Mononuclear cell (primary cell): ENCODE measurements at regions not wholly inside any gene's neighbourhood (a gene's known extent, or its start where the extent isn't known, plus 50 kb on each side); places are given as distances from the start of the nearest gene placed in this dataset.

Experiments
- H3K27me3 ChIP-seq: 2 replicates; pipeline ENCODE4 v1.6.0; 2011; ENCODE audit warnings: low read length, control low read depth; ENCODE audit not compliant: insufficient read depth
- H3K4me1 ChIP-seq: 2 replicates; pipeline ENCODE4 v1.5.1; 2011; ENCODE audit warnings: mild to moderate bottlenecking, low read length, control low read depth; ENCODE audit not compliant: insufficient read depth
- H3K4me3 ChIP-seq: 2 replicates; pipeline ENCODE4 v1.5.1; 2011; ENCODE audit warnings: mild to moderate bottlenecking, low read length, moderate library complexity
- H3K9me3 ChIP-seq: 2 replicates; pipeline ENCODE4 v1.5.1; 2011; ENCODE audit warnings: low read depth, mild to moderate bottlenecking, control low read depth, low read length

DNA sequence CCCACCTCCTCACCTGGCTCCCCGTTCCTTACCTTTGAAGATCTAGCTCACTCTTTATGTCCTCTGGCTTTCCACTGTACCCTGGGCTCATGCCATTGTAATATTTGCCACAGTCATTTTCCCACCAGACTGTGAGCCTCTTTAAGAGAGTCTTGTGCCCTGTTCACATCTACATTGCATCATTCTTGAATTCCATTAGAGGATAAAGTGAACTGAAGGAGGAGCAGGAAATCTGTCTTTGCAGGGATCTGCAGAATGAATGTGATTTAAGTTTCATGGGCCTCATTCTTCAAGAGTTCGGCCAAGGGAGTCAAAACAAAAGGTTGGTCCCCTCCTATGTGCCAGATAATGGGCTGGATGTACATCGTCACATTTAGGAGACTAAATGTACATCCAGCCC lies 272.6 kb upstream of the CITED2 start:
- H3K9me3 ChIP-seq, result no peaks in the 10 kb centered on the region
- no peak overlapping the region for H3K4me3 ChIP-seq
- peaks cover 40% of the 10 kb centered on the region for H3K4me1 ChIP-seq
- H3K27me3 ChIP-seq, result no peaks in the 10 kb centered on the region

DNA sequence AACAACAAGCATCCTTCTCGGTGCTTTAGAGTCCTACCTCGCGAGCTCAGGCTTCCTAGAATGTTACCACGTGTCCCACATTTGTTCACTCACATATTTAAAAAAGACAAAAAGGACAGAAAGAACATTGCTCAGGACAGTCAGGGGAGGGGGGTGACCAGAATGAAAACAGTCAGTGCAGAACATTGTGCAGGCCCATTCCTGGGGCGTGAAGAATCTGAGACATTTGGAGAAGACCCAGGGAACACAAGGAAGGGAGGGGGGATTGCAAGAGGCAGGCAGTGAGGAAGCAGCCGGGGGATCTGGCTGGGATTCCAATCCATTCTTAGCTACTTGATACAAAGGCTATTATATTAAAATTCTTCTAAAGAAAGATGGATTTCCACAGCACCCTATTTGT lies 270.4 kb upstream of the CITED2 start:
- Histone ChIP-seq H3K9me3 (no peaks in the 10 kb centered on the region), H3K27me3 (no peaks in the 10 kb centered on the region), H3K4me1 (peaks cover 54% of the 10 kb centered on the region), H3K4me3 (no peak overlapping the region)

DNA sequence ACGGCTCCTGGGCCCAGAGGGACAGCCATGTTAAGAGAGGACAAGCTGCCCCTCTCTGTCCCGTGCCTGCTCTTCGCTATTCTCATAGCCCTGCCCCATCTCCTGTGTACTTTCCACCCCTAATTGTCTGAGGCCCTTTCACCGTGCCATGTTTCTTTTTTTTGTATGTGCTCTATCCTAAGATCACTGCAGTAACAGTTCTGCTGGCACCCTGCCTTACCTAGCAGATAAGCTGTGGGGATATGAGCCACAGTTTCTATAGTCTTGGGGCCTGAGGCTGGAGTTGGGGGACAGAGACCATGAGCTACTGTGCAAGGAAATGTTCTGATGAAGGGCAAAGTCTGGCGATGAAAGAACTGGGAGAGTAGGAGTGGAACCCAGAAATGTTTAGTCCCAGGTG lies 269.5 kb upstream of the CITED2 start:
- Histone ChIP-seq H3K9me3 (no peaks in the 10 kb centered on the region), H3K4me3 (no peak overlapping the region), H3K27me3 (no peaks in the 10 kb centered on the region), H3K4me1 (peaks cover 52% of the 10 kb centered on the region)

DNA sequence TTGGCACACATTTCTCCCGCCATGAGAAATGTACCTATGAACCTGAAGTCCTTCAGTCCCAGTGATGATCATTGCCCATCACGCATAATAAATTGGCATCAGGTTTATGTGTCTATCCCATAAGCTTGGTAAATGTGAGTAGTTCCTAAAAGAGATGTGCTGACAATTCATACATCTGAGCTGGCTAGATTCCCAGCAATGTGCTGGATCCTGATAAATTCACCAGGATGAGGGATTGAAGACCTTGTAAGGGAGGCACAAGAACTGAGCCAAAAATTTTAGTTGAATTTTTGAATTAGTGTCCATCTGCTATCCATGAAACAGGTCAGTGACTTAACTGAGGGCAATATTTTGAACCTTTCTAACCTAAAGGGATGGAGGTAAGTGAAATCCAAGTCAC lies 267.9 kb upstream of the CITED2 start:
- peaks cover 54% of the 10 kb centered on the region for H3K4me1 ChIP-seq
- H3K9me3 ChIP-seq, result no peaks in the 10 kb centered on the region
- H3K4me3 ChIP-seq, result no peak overlapping the region
- H3K27me3 ChIP-seq, result no peaks in the 10 kb centered on the region

DNA sequence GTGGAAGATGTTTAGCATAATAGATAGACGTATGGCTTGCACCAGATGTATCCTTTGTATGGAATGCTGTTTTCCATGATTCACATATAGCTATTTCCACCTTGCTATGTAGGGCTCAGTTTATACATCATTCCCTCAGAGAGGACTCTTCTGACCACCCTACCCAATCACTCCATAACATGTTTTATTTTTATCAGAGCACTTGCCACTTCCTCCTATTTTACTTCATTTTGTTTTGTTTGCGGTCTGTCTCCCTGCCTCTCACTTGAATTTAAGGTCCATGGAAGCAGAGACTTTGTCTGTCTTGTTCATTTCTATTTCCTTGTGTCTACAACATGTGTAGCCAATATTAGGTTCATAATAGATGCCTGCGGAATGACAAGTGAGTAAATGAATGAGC lies 266.9 kb upstream of the CITED2 start:
- Histone ChIP-seq H3K9me3 (no peaks in the 10 kb centered on the region), H3K4me3 (no peak overlapping the region), H3K4me1 (peaks cover 54% of the 10 kb centered on the region), H3K27me3 (no peaks in the 10 kb centered on the region)

DNA sequence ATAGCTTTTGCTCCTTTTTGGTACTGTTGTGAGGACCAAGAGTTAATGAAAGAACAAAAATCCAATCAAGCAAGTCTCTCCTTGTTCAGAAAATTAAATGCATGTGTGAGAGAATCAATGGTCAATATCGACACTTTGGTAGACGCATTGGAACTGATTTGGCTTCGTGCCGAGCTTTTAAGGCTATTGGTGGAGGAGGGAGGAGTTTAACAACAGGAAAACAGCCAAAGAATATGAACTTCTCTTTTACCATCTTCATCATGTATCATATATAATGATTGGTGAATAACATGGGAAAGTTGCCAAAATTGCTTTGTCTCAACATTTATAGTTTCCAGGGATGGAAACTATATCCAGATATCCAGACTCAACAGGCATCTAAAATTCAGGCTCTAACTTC lies 266.5 kb upstream of the CITED2 start:
- Histone ChIP-seq H3K4me3 (no peak overlapping the region), H3K27me3 (no peaks in the 10 kb centered on the region), H3K9me3 (no peaks in the 10 kb centered on the region), H3K4me1 (peaks cover 54% of the 10 kb centered on the region)

DNA sequence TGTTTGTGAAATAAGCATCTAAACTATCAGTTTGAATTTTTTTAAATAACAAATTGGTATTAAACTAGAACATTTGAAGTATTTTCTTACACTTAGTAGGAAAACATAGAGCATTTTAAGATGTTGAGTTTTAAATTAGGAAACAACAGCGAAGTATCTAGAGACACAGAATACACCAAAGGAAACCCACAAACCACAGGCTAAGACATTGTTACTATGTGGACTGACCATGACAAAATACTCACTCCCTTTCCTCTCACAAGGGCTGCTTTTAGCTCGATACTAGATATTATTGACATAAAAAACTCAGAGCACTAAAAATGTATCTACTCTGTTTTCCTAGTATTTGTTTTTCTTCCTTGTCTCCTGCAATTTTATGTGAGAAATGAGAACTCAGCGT lies 266.0 kb upstream of the CITED2 start:
- Histone ChIP-seq H3K4me1 (peaks cover 52% of the 10 kb centered on the region), H3K4me3 (no peak overlapping the region), H3K27me3 (no peaks in the 10 kb centered on the region), H3K9me3 (no peaks in the 10 kb centered on the region)

DNA sequence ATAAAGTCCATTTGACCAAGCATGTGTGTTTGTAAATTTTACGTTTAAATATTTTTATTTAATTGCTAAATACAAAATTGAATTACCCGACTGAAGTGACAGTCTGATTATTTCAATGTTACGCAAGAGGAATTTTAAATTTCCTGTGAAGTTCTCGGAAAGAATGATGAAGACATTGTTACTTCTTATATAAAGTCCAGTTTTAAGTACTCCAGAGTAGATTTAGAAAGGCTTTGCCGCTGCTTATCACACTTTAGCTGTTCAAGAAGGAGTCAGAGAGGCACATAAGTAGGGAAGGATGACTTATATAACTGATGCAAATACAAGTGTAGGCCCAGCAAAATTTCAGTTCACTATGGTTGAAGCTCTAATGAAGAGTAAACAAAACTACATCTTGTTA lies 265.1 kb upstream of the CITED2 start:
- no peaks in the 10 kb centered on the region for H3K27me3 ChIP-seq
- H3K4me3 ChIP-seq, result no peak overlapping the region
- H3K4me1 ChIP-seq, result peaks cover 50% of the 10 kb centered on the region
- no peaks in the 10 kb centered on the region for H3K9me3 ChIP-seq

DNA sequence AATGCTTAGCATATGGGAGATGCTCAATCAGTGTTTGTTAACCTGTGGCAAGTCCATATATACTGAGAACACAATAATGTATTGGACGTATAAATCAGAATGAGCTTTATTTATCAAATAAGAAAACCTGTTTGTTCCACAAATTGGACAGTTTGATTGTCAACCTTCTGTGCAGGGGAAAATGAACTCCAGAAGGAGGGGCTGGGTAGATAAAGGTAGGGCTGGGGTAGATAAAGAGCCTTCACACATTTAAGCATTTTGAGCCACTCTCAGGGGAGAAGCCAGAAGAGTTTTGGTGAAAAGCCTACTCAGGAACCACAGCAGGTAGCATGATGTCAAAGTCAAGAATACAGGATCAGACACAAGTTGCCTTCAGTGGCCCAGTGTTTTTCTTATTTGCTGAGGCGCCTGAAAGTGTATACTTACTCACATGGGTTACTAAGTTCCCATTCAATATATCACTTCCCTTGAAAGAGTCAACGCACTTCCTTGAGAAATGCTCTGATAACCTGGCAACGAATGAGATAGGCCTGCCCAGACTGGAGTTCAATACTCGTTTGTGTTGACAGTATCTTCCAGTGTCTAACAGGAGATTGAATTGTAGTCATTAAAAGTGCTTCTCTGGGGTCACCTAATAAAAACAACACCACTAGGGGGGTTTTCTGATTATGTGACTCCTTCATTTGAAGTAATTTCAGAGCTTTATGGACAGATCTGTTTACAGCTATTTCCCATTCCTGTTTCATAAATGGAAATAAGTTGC lies 263.9 kb upstream of the CITED2 start:
- Histone ChIP-seq H3K4me1 (peaks cover 40% of the 10 kb centered on the region), H3K27me3 (no peaks in the 10 kb centered on the region), H3K4me3 (no peak overlapping the region), H3K9me3 (no peaks in the 10 kb centered on the region)

DNA sequence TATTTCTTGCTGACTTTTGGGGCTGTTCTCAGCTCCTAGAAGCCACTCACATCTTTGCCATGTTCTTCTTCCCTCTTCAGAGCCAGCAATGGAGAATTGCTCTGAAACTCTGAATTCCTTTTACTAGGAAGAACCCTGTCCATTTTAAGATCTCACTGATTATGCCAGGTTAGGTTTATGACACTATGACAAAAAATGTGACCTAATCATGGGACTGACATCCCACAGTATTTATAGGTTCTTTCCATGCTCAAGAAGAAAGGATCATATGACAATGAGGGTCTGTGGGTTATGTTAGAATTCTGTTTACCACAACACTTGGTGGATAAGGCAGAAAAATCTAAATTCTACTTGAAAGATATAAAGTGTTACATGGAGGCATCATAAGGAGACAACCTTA lies 263.3 kb upstream of the CITED2 start:
- no peaks in the 10 kb centered on the region for H3K27me3 ChIP-seq
- H3K4me1 ChIP-seq, result peaks cover 34% of the 10 kb centered on the region
- no peak overlapping the region for H3K4me3 ChIP-seq
- no peaks in the 10 kb centered on the region for H3K9me3 ChIP-seq

DNA sequence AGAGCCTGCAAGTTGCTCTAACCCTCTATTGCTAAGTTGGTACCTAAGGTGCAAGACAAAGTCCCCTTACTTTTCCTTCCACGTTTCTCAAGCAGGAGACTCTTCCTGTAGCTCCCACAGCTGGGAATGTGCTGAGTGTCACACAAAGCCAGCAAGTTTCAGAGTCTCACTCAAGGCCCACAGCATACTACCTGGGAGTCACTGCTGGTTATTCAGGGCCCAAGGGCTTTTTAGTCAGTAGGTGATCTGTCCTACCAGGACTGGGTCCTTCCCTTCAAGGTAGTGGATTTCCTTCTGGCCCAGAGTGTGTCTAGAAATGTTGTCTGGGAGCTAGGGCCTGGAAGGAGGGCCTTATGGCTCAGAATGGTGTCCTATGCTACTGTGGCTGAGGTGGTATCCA lies 261.9 kb upstream of the CITED2 start:
- Histone ChIP-seq H3K4me1 (peaks cover 28% of the 10 kb centered on the region), H3K27me3 (no peaks in the 10 kb centered on the region), H3K9me3 (no peaks in the 10 kb centered on the region), H3K4me3 (no peak overlapping the region)

DNA sequence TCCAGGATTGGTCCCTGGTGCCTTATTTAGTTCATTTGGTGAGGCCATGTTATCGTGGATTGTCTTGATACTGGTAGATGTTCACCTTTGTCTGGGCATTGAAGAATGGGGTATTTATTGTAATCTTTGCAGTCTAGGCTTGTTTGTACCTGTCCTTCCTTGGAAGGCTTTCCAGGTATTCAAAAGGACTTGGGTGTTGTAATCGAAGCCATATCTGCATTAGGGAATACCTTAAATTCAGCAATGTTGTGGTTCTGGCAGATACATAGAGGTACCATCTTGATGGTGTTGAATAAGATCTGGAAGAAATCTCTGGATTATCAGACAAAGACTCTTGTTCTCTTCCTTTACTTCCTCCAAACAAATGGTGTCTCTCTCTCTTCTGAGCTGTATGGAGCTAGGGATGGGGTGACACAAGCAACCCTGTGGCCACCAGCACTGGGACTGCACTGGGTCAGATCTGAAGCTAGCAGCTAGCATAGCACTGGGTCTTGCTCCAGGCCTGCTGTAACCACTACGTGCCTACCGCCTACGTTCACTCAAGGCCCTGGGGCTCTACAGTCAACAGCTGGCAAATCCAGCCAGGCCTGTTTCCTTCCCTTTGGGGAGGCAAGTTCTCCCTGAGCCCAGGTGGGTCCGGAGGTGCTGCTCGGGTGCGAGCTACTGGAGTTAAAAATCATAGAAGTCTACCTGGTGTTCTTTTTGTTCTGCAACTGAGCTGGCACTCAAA lies 261.1 kb upstream of the CITED2 start:
- Histone ChIP-seq H3K9me3 (no peaks in the 10 kb centered on the region), H3K4me3 (no peak overlapping the region), H3K4me1 (peaks cover 20% of the 10 kb centered on the region), H3K27me3 (no peaks in the 10 kb centered on the region)

DNA sequence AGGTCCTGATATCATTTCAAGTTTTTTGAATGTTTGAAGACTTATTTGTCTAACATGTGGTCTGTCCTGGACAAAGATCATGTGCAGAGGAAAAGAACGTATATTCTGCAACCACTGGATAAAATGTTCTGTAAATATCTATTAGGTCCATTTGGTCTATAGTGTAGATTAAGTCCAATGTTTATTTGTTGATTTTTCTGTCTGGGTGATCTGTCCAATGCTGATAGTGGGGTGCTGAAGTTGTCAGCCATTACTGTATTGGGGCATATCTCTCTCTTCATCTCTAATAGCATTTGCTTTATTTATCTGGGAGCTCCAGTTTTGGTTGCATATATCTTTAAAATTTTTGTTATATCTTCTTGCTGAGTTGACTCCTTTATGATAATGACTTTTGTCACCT lies 258.4 kb upstream of the CITED2 start:
- H3K9me3 ChIP-seq, result no peaks in the 10 kb centered on the region
- no peaks in the 10 kb centered on the region for H3K27me3 ChIP-seq
- no peak overlapping the region for H3K4me3 ChIP-seq
- peaks cover 4% of the 10 kb centered on the region for H3K4me1 ChIP-seq

DNA sequence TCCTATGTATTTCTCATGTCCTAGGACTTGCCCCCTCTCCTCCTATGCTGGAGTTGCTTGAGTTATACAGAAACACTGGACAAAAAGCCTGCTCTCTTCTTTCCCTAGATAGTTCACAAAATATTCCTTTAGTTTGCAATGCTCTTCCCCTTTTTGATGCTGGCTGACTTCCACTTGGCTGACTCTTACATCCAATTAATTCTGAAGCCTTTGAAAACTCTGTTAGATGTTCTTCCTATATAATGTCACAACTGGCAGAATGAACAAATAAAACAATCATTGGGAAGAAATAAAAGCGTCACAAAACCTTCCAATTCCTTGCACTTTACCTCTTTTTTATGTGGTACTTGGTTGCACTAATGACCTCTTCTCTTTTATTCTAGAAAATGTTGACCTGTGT lies 253.8 kb upstream of the CITED2 start:
- no peaks in the 10 kb centered on the region for H3K9me3 ChIP-seq
- no peak overlapping the region for H3K4me3 ChIP-seq
- peaks cover 34% of the 10 kb centered on the region for H3K4me1 ChIP-seq
- no peaks in the 10 kb centered on the region for H3K27me3 ChIP-seq

DNA sequence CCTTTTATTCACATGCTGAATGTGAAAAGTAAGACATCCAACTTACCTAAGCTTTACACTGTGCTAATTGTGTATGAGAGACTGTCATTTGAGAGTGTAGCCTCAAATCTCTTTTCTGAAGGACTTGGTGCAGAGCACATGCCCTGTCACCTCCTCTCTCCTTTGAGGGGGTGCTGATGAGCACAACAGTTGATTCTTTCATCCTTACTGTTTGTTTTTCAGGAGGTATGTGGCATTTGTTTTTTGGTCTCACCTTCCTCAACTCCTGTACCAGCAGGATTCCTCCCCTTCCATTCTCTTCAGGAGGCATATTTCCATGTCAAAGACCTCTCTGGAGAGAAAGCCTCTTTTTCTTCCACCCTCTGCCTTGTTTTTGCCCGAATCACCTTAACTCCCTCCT lies 252.6 kb upstream of the CITED2 start:
- H3K27me3 ChIP-seq, result no peaks in the 10 kb centered on the region
- H3K9me3 ChIP-seq, result no peaks in the 10 kb centered on the region
- H3K4me3 ChIP-seq, result no peak overlapping the region
- peaks cover 34% of the 10 kb centered on the region for H3K4me1 ChIP-seq
